ENCODE measurements at regions not wholly inside any gene's neighbourhood (a gene's known extent, or its start where the extent isn't known, plus 50 kb on each side); places are given as distances from the start of the nearest gene placed in this dataset.

- H3K36me3 ChIP-seq (ENCODE audit: control insufficient read depth in 4 of 4, insufficient read depth in 3 of 4, low read depth in 1 of 4, low read length in 3 of 4): no peaks in the 10 kb centered on the region
- no peak for TF ChIP-seq SP1 (IDR thresholded peaks at IDR 0.05)
- TF ChIP-seq GABPA (IDR thresholded peaks at IDR 0.05 in 1 of 2, conservative IDR thresholded peaks at IDR 0.05 in 1 of 2): no peak
- no peak for TF ChIP-seq RAD21 (IDR thresholded peaks at IDR 0.05)
- no peak for TF ChIP-seq YY1 (IDR thresholded peaks at IDR 0.05)
- TF ChIP-seq NR2F2 (IDR thresholded peaks at IDR 0.05): no peak
- no peak for TF ChIP-seq FOXA1 (IDR thresholded peaks at IDR 0.05)
- no peak for TF ChIP-seq FOXA2 (IDR thresholded peaks at IDR 0.05)
- TF ChIP-seq RXRA (IDR thresholded peaks at IDR 0.05): no peak
- TF ChIP-seq TAF1 (conservative IDR thresholded peaks at IDR 0.05): no peak
- no peak for TF ChIP-seq MAX (IDR thresholded peaks at IDR 0.05)
- no peak for TF ChIP-seq EGR1 (IDR thresholded peaks at IDR 0.05; ENCODE audit: low read depth in 2 of 2)
- TF ChIP-seq, protein P1, sequence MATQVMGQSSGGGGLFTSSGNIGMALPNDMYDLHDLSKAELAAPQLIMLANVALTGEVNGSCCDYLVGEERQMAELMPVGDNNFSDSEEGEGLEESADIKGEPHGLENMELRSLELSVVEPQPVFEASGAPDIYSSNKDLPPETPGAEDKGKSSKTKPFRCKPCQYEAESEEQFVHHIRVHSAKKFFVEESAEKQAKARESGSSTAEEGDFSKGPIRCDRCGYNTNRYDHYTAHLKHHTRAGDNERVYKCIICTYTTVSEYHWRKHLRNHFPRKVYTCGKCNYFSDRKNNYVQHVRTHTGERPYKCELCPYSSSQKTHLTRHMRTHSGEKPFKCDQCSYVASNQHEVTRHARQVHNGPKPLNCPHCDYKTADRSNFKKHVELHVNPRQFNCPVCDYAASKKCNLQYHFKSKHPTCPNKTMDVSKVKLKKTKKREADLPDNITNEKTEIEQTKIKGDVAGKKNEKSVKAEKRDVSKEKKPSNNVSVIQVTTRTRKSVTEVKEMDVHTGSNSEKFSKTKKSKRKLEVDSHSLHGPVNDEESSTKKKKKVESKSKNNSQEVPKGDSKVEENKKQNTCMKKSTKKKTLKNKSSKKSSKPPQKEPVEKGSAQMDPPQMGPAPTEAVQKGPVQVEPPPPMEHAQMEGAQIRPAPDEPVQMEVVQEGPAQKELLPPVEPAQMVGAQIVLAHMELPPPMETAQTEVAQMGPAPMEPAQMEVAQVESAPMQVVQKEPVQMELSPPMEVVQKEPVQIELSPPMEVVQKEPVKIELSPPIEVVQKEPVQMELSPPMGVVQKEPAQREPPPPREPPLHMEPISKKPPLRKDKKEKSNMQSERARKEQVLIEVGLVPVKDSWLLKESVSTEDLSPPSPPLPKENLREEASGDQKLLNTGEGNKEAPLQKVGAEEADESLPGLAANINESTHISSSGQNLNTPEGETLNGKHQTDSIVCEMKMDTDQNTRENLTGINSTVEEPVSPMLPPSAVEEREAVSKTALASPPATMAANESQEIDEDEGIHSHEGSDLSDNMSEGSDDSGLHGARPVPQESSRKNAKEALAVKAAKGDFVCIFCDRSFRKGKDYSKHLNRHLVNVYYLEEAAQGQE (IDR thresholded peaks at IDR 0.05): no peak
- H3K4me3 ChIP-seq (ENCODE audit: low read depth in 1 of 3, low read length in 3 of 3): no peak overlapping the region
Measured at GRCh38 chr3:182413682-182414081, 379.6 kb upstream of the ATP11B start.

DNA sequence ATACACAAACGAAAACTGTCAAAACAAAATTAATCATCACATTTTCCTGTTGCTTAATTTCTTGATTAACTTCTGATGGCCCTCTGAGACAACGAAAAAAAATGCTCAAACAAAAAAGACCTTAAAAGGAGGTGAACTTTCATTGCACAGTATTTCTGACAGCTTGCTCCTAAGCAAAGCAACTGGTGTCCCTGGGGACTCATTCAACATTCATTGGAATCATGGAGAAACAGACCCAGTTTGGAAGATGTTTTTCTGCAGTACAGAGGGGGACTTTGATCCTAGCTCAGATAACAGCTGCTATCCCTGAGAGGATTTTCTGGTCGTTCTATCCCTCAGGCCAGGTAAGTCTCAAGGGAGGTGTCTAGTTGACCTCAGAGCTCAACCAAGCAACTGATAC, 378.7 kb upstream of the ATP11B start:
- Histone ChIP-seq H3K4me3 (ENCODE audit: low read depth in 1 of 3, low read length in 3 of 3) (no peak overlapping the region), H3K36me3 (ENCODE audit: control insufficient read depth in 4 of 4, insufficient read depth in 3 of 4, low read depth in 1 of 4, low read length in 3 of 4) (no peaks in the 10 kb centered on the region), H3K9ac (ENCODE audit: low read depth in 1 of 2, low read length in 2 of 2) (no peak overlapping the region), H3K9me3 (ENCODE audit: control insufficient read depth in 4 of 4, low read length in 3 of 4) (no peaks in the 10 kb centered on the region), H3K27me3 (ENCODE audit: control insufficient read depth in 4 of 4, insufficient read depth in 4 of 4, low read length in 3 of 4) (peaks cover 0 to 4% (median 1%) of the 10 kb centered on the region in 4 donors), H3K27ac (ENCODE audit: low read depth in 1 of 2, low read length in 2 of 2) (no peak overlapping the region), H3K4me1 (ENCODE audit: control insufficient read depth in 4 of 4, insufficient read depth in 4 of 4, low read length in 3 of 4) (no peaks in the 10 kb centered on the region)
- 26% methylated on average over 3 of the region's 3 CpGs for WGBS
- DNase-seq (ENCODE audit: low spot score): no peak
- no peak for TF ChIP-seq FOXA2 (IDR thresholded peaks at IDR 0.05)
- no peak for TF ChIP-seq TAF1 (conservative IDR thresholded peaks at IDR 0.05)
- TF ChIP-seq, protein P2, sequence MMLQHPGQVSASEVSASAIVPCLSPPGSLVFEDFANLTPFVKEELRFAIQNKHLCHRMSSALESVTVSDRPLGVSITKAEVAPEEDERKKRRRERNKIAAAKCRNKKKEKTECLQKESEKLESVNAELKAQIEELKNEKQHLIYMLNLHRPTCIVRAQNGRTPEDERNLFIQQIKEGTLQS (IDR thresholded peaks at IDR 0.05): no peak
- TF ChIP-seq, protein P3, sequence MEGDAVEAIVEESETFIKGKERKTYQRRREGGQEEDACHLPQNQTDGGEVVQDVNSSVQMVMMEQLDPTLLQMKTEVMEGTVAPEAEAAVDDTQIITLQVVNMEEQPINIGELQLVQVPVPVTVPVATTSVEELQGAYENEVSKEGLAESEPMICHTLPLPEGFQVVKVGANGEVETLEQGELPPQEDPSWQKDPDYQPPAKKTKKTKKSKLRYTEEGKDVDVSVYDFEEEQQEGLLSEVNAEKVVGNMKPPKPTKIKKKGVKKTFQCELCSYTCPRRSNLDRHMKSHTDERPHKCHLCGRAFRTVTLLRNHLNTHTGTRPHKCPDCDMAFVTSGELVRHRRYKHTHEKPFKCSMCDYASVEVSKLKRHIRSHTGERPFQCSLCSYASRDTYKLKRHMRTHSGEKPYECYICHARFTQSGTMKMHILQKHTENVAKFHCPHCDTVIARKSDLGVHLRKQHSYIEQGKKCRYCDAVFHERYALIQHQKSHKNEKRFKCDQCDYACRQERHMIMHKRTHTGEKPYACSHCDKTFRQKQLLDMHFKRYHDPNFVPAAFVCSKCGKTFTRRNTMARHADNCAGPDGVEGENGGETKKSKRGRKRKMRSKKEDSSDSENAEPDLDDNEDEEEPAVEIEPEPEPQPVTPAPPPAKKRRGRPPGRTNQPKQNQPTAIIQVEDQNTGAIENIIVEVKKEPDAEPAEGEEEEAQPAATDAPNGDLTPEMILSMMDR (IDR thresholded peaks at IDR 0.05; ENCODE audit: low read depth, low read length, missing input control): no peak
- TF ChIP-seq SP1 (IDR thresholded peaks at IDR 0.05): no peak
- TF ChIP-seq, protein P4, sequence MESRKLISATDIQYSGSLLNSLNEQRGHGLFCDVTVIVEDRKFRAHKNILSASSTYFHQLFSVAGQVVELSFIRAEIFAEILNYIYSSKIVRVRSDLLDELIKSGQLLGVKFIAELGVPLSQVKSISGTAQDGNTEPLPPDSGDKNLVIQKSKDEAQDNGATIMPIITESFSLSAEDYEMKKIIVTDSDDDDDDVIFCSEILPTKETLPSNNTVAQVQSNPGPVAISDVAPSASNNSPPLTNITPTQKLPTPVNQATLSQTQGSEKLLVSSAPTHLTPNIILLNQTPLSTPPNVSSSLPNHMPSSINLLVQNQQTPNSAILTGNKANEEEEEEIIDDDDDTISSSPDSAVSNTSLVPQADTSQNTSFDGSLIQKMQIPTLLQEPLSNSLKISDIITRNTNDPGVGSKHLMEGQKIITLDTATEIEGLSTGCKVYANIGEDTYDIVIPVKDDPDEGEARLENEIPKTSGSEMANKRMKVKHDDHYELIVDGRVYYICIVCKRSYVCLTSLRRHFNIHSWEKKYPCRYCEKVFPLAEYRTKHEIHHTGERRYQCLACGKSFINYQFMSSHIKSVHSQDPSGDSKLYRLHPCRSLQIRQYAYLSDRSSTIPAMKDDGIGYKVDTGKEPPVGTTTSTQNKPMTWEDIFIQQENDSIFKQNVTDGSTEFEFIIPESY (IDR thresholded peaks at IDR 0.05): no peak
- no peak for TF ChIP-seq FOXA1 (IDR thresholded peaks at IDR 0.05)
- no peak for TF ChIP-seq GABPA (IDR thresholded peaks at IDR 0.05 in 1 of 2, conservative IDR thresholded peaks at IDR 0.05 in 1 of 2)

More at GRCh38 chr3:182413682-182414081, 379.6 kb upstream of the ATP11B start:
- Histone ChIP-seq H3K27me3 (ENCODE audit: control insufficient read depth in 4 of 4, insufficient read depth in 4 of 4, low read length in 3 of 4) (peaks cover 0 to 4% (median 1%) of the 10 kb centered on the region in 4 donors), H3K9me3 (ENCODE audit: control insufficient read depth in 4 of 4, low read length in 3 of 4) (no peaks in the 10 kb centered on the region), H3K4me1 (ENCODE audit: control insufficient read depth in 4 of 4, insufficient read depth in 4 of 4, low read length in 3 of 4) (no peaks in the 10 kb centered on the region), H3K9ac (ENCODE audit: low read depth in 1 of 2, low read length in 2 of 2) (no peak overlapping the region), H3K27ac (ENCODE audit: low read depth in 1 of 2, low read length in 2 of 2) (no peak overlapping the region)
- DNase-seq (ENCODE audit: low spot score): no peak
- 51% methylated on average over 1 of the region's 1 CpG for WGBS
